Calu3 (cell line): ENCODE measurements at regions not wholly inside any gene's neighbourhood (a gene's known extent, or its start where the extent isn't known, plus 50 kb on each side); places are given as distances from the start of the nearest gene placed in this dataset.

Experiments used
- BruUV-seq: library from RNA; stranded (reverse); fragments of 400-500 nt; replicated peaks from 2 replicates; lab custom pipeline; 2021; lab: Mats Ljungman, UMichigan
- CTCF ChIA-PET: fragments of 300-600 bp; sonication (Branson Sonifier 250); formaldehyde crosslinking; loops from one replicate; lab custom pipeline; 2022; ENCODE audit warnings: antibody characterized with exemption; lab: Charles Lee
- DNase-seq: peaks from one replicate; pipeline ENCODE4 v3.0.0; 2022
- H3K27ac Mint-ChIP-seq: one replicate; pipeline ENCODE4 v1.8.0; 2022; ENCODE audit warnings: mixed read lengths; ENCODE audit not compliant: unreplicated experiment
- H3K27me3 Mint-ChIP-seq: one replicate; pipeline ENCODE4 v1.8.0; 2022; ENCODE audit warnings: mixed read lengths; ENCODE audit not compliant: unreplicated experiment
- H3K36me3 Mint-ChIP-seq: one replicate; pipeline ENCODE4 v1.8.0; 2022; ENCODE audit warnings: mild to moderate bottlenecking, moderate library complexity, mixed read lengths; ENCODE audit not compliant: insufficient read depth, unreplicated experiment
- H3K4me1 Mint-ChIP-seq: one replicate; pipeline ENCODE4 v1.8.0; 2022; ENCODE audit warnings: mild to moderate bottlenecking, low read depth, mixed read lengths; ENCODE audit not compliant: unreplicated experiment
- H3K4me3 Mint-ChIP-seq: one replicate; pipeline ENCODE4 v1.8.0; 2022; ENCODE audit warnings: mild to moderate bottlenecking, low read depth, moderate library complexity, mixed read lengths; ENCODE audit not compliant: unreplicated experiment
- H3K9me3 Mint-ChIP-seq: one replicate; pipeline ENCODE4 v1.8.0; 2022; ENCODE audit warnings: low read depth, mixed read lengths; ENCODE audit not compliant: unreplicated experiment
- intact Hi-C: fragments of 100-400 bp; cut with micrococcal nuclease; formaldehyde crosslinking; loops from one replicate; pipeline ENCODE4 v1.10.0; 2022; ENCODE audit not compliant: unreplicated experiment
- TF ChIP-seq, protein P1 (sequence below): fragments of 200-600 bp; IDR thresholded peaks from one replicate; pipeline ENCODE4 v1.8.0; 2022; ENCODE audit warnings: antibody characterized with exemption; ENCODE audit not compliant: unreplicated experiment

DNA sequence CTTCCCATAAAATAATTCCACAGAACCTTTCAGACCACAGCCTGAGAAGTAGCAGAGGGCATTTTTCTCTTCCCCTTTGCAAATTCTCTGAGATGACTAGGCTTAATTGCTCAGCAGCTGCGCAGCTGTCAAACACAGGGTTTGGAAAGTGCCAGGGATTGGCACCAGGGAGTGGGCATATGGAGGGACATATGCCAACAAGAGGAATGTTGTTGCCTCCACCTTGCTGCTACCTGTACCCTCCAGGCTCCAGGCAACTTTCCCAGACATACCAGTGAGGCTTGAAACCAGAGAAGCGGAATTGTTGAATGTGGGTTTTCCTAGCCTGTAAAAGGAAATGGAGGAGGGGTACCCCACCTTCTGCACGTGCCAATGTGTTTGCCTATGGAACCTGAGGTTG lies 256.2 kb upstream of the GPR101 start:
- Mint-ChIP-seq H3K4me1 (no peaks in the 10 kb centered on the region), H3K4me3 (no peak overlapping the region), H3K27ac (no peak overlapping the region), H3K36me3 (no peaks in the 10 kb centered on the region), H3K27me3 (no peaks in the 10 kb centered on the region), H3K9me3 (peaks cover 9% of the 10 kb centered on the region)
- BruUV-seq, result no TSS peak
- TF ChIP-seq, protein P1, sequence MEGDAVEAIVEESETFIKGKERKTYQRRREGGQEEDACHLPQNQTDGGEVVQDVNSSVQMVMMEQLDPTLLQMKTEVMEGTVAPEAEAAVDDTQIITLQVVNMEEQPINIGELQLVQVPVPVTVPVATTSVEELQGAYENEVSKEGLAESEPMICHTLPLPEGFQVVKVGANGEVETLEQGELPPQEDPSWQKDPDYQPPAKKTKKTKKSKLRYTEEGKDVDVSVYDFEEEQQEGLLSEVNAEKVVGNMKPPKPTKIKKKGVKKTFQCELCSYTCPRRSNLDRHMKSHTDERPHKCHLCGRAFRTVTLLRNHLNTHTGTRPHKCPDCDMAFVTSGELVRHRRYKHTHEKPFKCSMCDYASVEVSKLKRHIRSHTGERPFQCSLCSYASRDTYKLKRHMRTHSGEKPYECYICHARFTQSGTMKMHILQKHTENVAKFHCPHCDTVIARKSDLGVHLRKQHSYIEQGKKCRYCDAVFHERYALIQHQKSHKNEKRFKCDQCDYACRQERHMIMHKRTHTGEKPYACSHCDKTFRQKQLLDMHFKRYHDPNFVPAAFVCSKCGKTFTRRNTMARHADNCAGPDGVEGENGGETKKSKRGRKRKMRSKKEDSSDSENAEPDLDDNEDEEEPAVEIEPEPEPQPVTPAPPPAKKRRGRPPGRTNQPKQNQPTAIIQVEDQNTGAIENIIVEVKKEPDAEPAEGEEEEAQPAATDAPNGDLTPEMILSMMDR, result no peak
- DNase-seq, result no peak
- CTCF ChIA-PET, result no interaction called here
- intact Hi-C loops, result no loop called here

DNA sequence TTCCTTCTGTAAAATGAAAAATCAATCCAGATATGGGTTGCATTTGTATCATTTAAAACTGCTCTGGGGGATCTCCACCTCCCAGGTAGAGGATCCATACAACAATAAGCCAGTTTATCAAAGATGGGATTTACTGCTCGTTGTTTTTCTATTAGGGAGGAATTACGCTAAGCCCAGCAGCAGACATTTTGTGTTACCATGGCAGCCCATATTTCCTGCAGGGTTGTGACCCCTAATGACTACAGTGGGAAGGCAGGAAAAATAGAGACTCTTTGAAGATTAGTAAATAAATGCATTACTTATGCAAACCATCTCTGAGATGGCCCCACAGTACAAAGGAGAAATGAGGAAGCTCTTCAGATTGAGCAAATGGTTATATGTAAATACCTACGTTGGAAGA lies 253.4 kb upstream of the GPR101 start:
- CTCF ChIA-PET, result no interaction called here
- Mint-ChIP-seq H3K4me3 (no peak overlapping the region), H3K27ac (no peak overlapping the region), H3K4me1 (no peaks in the 10 kb centered on the region), H3K9me3 (peaks cover 15% of the 10 kb centered on the region), H3K36me3 (no peaks in the 10 kb centered on the region), H3K27me3 (no peaks in the 10 kb centered on the region)
- intact Hi-C loops, result no loop called here
- no TSS peak for BruUV-seq
- no peak for DNase-seq
- TF ChIP-seq, protein P1, result no peak

DNA sequence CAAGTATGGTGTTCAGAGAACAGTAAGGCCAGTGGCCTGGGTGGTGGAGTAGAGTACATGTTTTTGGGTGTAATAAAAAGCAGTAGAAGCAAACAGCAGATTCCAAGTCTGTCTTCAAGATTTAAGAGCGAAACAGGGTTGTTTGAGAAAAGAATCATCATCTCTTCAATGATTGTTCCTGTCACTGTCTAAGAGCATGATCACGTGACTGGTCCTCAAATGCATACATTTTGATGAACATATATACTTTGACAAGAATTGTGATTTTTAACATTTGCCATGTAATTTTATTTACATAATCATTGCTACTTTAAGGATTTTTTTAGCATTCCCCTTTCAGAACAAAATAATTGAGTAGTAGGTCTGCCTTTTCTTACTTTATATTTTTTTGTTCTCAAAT lies 252.6 kb upstream of the GPR101 start:
- Mint-ChIP-seq H3K9me3 (peaks cover 20% of the 10 kb centered on the region), H3K4me3 (no peak overlapping the region), H3K27ac (no peak overlapping the region), H3K27me3 (no peaks in the 10 kb centered on the region), H3K36me3 (no peaks in the 10 kb centered on the region), H3K4me1 (no peaks in the 10 kb centered on the region)
- intact Hi-C loops, result no loop called here
- CTCF ChIA-PET, result no interaction called here
- no TSS peak for BruUV-seq
- no peak for DNase-seq
- TF ChIP-seq, protein P1, result no peak

DNA sequence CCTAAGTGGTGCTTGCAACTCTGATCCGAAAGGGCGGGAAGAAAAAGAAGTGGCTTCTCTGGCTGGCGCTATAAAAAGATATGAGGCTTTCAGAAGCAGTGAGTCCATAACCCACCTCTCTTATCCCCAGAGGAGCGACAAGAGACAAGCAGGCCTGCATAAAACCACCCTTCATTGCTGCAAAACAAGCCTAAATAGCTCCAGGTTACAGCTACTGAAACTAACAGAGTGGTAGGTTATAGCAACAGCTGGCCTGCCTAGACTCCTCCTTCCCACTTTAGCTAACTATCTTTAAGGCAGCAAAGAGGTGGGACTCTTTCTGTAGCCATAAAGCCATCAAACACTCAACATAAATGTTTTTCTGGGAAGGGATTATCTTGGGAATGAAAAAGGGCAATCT lies 245.0 kb upstream of the GPR101 start:
- no peak for DNase-seq
- intact Hi-C loops, result no loop called here
- no peaks in the 10 kb centered on the region for H3K36me3 Mint-ChIP-seq
- CTCF ChIA-PET, result no interaction called here
- no peak overlapping the region for H3K27ac Mint-ChIP-seq
- no peaks in the 10 kb centered on the region for H3K27me3 Mint-ChIP-seq
- H3K9me3 Mint-ChIP-seq, result peaks cover 13% of the 10 kb centered on the region
- TF ChIP-seq, protein P1, result no peak
- H3K4me3 Mint-ChIP-seq, result no peak overlapping the region
- no TSS peak for BruUV-seq
- H3K4me1 Mint-ChIP-seq, result no peaks in the 10 kb centered on the region
